NB4 (cell line): ENCODE measurements at regions not wholly inside any gene's neighbourhood (a gene's known extent, or its start where the extent isn't known, plus 50 kb on each side); places are given as distances from the start of the nearest gene placed in this dataset.

ENCODE experiments used
- DNase-seq: peaks from one replicate; pipeline ENCODE4 v3.0.0; 2010; ENCODE audit warnings: low read depth
- H3K4me3 ChIP-seq: one replicate; pipeline ENCODE4 v1.5.1; 2011; ENCODE audit warnings: mild to moderate bottlenecking, low read depth, low read length, moderate library complexity
- MYC ChIP-seq: IDR thresholded peaks from 2 replicates; pipeline ENCODE4 v1.6.1; 2011; ENCODE audit warnings: low read depth, low read length
- POLR2A ChIP-seq: IDR thresholded peaks from 2 replicates; pipeline ENCODE4 v1.6.1; 2011; ENCODE audit warnings: mild to moderate bottlenecking; ENCODE audit not compliant: insufficient read length; ENCODE audit errors: extremely low read depth
- TF ChIP-seq, protein P1 (sequence below): IDR thresholded peaks from 2 replicates; pipeline ENCODE4 v1.6.1; 2011; ENCODE audit warnings: low read depth, low read length
- TF ChIP-seq, protein P2 (sequence below): IDR thresholded peaks from one replicate; pipeline ENCODE4 v1.5.1; 2012; ENCODE audit warnings: low read depth, low read length

DNA sequence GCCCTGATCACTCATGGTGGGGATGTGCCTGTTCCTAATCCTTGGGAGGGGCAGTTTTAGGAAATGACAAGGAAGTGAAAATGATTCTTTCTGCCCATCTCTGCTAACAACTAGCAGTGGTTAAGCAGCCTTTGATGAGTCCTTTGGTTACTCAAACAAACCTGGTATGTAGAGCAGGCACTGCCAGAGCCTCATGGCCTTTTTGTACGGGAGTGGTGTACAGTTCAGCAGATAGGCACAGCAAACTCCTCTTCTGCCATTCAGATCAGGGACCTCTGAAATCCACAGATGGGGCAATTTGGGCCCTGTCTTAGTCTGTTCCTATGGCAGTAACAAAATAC lies 66.2 kb downstream of the FZD4 start:
- TF ChIP-seq, protein P1, sequence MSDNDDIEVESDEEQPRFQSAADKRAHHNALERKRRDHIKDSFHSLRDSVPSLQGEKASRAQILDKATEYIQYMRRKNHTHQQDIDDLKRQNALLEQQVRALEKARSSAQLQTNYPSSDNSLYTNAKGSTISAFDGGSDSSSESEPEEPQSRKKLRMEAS, result no peak
- no peak for TF ChIP-seq POLR2A
- TF ChIP-seq MYC, result no peak
- TF ChIP-seq, protein P2, sequence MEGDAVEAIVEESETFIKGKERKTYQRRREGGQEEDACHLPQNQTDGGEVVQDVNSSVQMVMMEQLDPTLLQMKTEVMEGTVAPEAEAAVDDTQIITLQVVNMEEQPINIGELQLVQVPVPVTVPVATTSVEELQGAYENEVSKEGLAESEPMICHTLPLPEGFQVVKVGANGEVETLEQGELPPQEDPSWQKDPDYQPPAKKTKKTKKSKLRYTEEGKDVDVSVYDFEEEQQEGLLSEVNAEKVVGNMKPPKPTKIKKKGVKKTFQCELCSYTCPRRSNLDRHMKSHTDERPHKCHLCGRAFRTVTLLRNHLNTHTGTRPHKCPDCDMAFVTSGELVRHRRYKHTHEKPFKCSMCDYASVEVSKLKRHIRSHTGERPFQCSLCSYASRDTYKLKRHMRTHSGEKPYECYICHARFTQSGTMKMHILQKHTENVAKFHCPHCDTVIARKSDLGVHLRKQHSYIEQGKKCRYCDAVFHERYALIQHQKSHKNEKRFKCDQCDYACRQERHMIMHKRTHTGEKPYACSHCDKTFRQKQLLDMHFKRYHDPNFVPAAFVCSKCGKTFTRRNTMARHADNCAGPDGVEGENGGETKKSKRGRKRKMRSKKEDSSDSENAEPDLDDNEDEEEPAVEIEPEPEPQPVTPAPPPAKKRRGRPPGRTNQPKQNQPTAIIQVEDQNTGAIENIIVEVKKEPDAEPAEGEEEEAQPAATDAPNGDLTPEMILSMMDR, result no peak
- no peak for DNase-seq
- no peak overlapping the region for H3K4me3 ChIP-seq

DNA sequence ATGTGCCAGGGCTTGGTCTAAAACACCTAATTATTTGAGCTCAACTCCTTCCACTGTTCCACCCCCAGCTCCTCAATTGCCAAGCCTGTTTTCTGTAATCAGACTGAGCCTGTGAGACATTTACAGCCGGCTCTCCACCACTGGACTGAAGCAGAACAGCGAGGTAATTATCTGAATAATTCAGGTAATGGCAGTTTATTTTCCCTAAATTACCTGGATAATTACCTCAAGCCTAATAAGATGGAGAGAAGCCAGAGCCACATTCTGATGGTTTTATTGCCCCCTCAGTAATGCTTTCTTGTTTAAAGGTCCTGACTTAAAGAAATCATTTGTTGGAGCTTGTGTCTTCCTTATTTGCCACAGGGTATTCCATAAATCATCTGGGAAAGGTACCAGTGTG lies 64.2 kb downstream of the FZD4 start:
- TF ChIP-seq, protein P1, result no peak
- TF ChIP-seq POLR2A, result no peak
- TF ChIP-seq MYC, result no peak
- TF ChIP-seq, protein P2, result no peak

DNA sequence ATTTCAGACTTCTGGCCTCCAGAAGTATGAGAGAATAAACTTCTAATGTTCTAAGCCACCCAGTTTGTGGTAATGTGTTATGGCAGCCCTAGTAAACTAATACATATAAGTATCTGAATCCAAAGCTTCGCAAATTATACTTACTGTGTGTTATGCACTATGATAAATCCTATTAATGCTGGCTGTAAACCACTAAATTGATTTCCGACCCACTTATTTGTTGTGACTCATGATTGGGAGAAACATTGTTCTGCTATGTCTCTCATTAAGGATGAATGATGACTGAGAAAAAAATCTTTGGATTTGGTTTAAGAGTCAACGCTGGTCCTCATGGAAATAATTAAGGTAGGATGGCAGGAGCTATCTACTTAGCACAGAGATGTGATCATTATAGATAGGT lies 62.0 kb downstream of the FZD4 start:
- TF ChIP-seq MYC (no peak), POLR2A (no peak)
- TF ChIP-seq, protein P1, result no peak
- TF ChIP-seq, protein P2, result no peak
- no peak for DNase-seq

More for the DNA sequence above, 64.2 kb downstream of the FZD4 start:
- H3K4me3 ChIP-seq, result no peak overlapping the region
- DNase-seq, result no peak

More for the DNA sequence above, 62.0 kb downstream of the FZD4 start:
- no peak overlapping the region for H3K4me3 ChIP-seq
